Activated CD8-positive, alpha-beta T cell treated with anti-CD3 and anti-CD28 coated beads, Interleukin-2, amount 10 ng/mL, durations not matched to agents 7 days and 5 days (primary cell): ENCODE measurements at regions not wholly inside any gene's neighbourhood (a gene's known extent, or its start where the extent isn't known, plus 50 kb on each side); places are given as distances from the start of the nearest gene placed in this dataset.

Experiments
- ATAC-seq: fragments of 150-1000 bp; cut with Tn5 transposase; one replicate; pipeline ENCODE4 v1.10.0; 2021; ENCODE audit warnings: moderate library complexity
- CTCF ChIA-PET: fragments of 350-600 bp; sonication (Branson Sonifier 250); formaldehyde crosslinking; loops from one replicate; lab custom pipeline; 2021; ENCODE audit warnings: antibody characterized with exemption; lab: Charles Lee
- POLR2A ChIA-PET: fragments of 350-600 bp; sonication (Branson Sonifier 250); formaldehyde crosslinking; loops from one replicate; lab custom pipeline; 2021; ENCODE audit warnings: antibody characterized with exemption; lab: Charles Lee
- DNase-seq: peaks from one replicate; pipeline ENCODE4 v3.0.0-alpha.2; 2020
- H3K27ac Mint-ChIP-seq: one replicate; pipeline ENCODE4 v1.8.0; 2021; ENCODE audit warnings: mild to moderate bottlenecking, mixed read lengths
- H3K27me3 Mint-ChIP-seq: one replicate; pipeline ENCODE4 v1.8.0; 2021; ENCODE audit warnings: low read depth, mixed read lengths
- H3K36me3 Mint-ChIP-seq: one replicate; pipeline ENCODE4 v1.8.0; 2021; ENCODE audit warnings: low read depth, mixed read lengths
- H3K4me1 Mint-ChIP-seq: one replicate; pipeline ENCODE4 v1.8.0; 2021; ENCODE audit warnings: low read depth, mixed read lengths
- H3K4me3 Mint-ChIP-seq: one replicate; pipeline ENCODE4 v1.8.0; 2021; ENCODE audit warnings: mild to moderate bottlenecking, mixed read lengths
- H3K9me3 Mint-ChIP-seq: one replicate; pipeline ENCODE4 v1.8.0; 2022; ENCODE audit warnings: mixed read lengths; ENCODE audit not compliant: insufficient read depth

GRCh38 chr12:34526946-34527345 is 504.6 kb downstream of the ALG10 start:
- peaks cover 29% of the 10 kb centered on the region for H3K9me3 Mint-ChIP-seq
- ChIA-PET POLR2A (no interaction called here), CTCF (no interaction called here)
- no peaks in the 10 kb centered on the region for H3K4me1 Mint-ChIP-seq
- H3K27ac Mint-ChIP-seq: no peak overlapping the region
- ATAC-seq (no peak), DNase-seq (no peak)
- H3K4me3 Mint-ChIP-seq: no peak overlapping the region
- no peaks in the 10 kb centered on the region for H3K36me3 Mint-ChIP-seq
- H3K27me3 Mint-ChIP-seq: no peaks in the 10 kb centered on the region

- Mint-ChIP-seq H3K36me3 (no peaks in the 10 kb centered on the region), H3K4me3 (no peak overlapping the region), H3K27ac (no peak overlapping the region), H3K4me1 (no peaks in the 10 kb centered on the region), H3K27me3 (no peaks in the 10 kb centered on the region), H3K9me3 (peaks cover 53% of the 10 kb centered on the region)
- DNase-seq (no peak), ATAC-seq (no peak)
- CTCF ChIA-PET: no interaction called here
- POLR2A ChIA-PET: no interaction called here
Observed at GRCh38 chr12:34547276-34547675, 525.0 kb downstream of the ALG10 start.

- Mint-ChIP-seq H3K27me3 (no peaks in the 10 kb centered on the region), H3K4me3 (no peak overlapping the region), H3K27ac (no peak overlapping the region), H3K9me3 (peaks cover 34% of the 10 kb centered on the region), H3K4me1 (no peaks in the 10 kb centered on the region), H3K36me3 (no peaks in the 10 kb centered on the region)
- ChIA-PET CTCF (no interaction called here), POLR2A (no interaction called here)
- ATAC-seq (no peak), DNase-seq (no peak)
Observed at GRCh38 chr12:34591966-34592365, 569.7 kb downstream of the ALG10 start.

- ATAC-seq: no peak
- Mint-ChIP-seq H3K27ac (no peak overlapping the region), H3K4me3 (no peak overlapping the region), H3K27me3 (no peaks in the 10 kb centered on the region), H3K9me3 (peaks cover 48% of the 10 kb centered on the region), H3K4me1 (no peaks in the 10 kb centered on the region), H3K36me3 (no peaks in the 10 kb centered on the region)
- DNase-seq: no peak
- POLR2A ChIA-PET: no interaction called here
- CTCF ChIA-PET: no interaction called here
Observed at GRCh38 chr12:34595749-34596733, 573.7 kb downstream of the ALG10 start.

GRCh38 chr12:34597548-34598351 is 575.5 kb downstream of the ALG10 start:
- Mint-ChIP-seq H3K4me1 (no peaks in the 10 kb centered on the region), H3K4me3 (no peak overlapping the region), H3K36me3 (no peaks in the 10 kb centered on the region), H3K27me3 (no peaks in the 10 kb centered on the region), H3K27ac (no peak overlapping the region), H3K9me3 (peaks cover 45% of the 10 kb centered on the region)
- ChIA-PET CTCF (no interaction called here), POLR2A (no interaction called here)
- ATAC-seq (no peak), DNase-seq (no peak)

GRCh38 chr12:34598352-34598827 is 576.1 kb downstream of the ALG10 start:
- H3K36me3 Mint-ChIP-seq: no peaks in the 10 kb centered on the region
- H3K27me3 Mint-ChIP-seq: no peaks in the 10 kb centered on the region
- H3K9me3 Mint-ChIP-seq: peaks cover 43% of the 10 kb centered on the region
- POLR2A ChIA-PET: no interaction called here
- H3K4me3 Mint-ChIP-seq: no peak overlapping the region
- CTCF ChIA-PET: no interaction called here
- no peak overlapping the region for H3K27ac Mint-ChIP-seq
- no peaks in the 10 kb centered on the region for H3K4me1 Mint-ChIP-seq
- ATAC-seq (no peak), DNase-seq (no peak)

- H3K9me3 Mint-ChIP-seq: peaks cover 38% of the 10 kb centered on the region
- H3K4me3 Mint-ChIP-seq: no peak overlapping the region
- DNase-seq (no peak), ATAC-seq (no peak)
- H3K27me3 Mint-ChIP-seq: no peaks in the 10 kb centered on the region
- H3K4me1 Mint-ChIP-seq: no peaks in the 10 kb centered on the region
- H3K27ac Mint-ChIP-seq: no peak overlapping the region
- POLR2A ChIA-PET: no interaction called here
- CTCF ChIA-PET: no interaction called here
- no peaks in the 10 kb centered on the region for H3K36me3 Mint-ChIP-seq
Observed at GRCh38 chr12:34598851-34599529, 576.7 kb downstream of the ALG10 start.

GRCh38 chr12:34599530-34600513 is 577.5 kb downstream of the ALG10 start:
- no peaks in the 10 kb centered on the region for H3K36me3 Mint-ChIP-seq
- no peaks in the 10 kb centered on the region for H3K4me1 Mint-ChIP-seq
- no peak overlapping the region for H3K27ac Mint-ChIP-seq
- CTCF ChIA-PET: no interaction called here
- H3K4me3 Mint-ChIP-seq: no peak overlapping the region
- POLR2A ChIA-PET: no interaction called here
- H3K9me3 Mint-ChIP-seq: peaks cover 44% of the 10 kb centered on the region
- DNase-seq (no peak), ATAC-seq (no peak)
- no peaks in the 10 kb centered on the region for H3K27me3 Mint-ChIP-seq

GRCh38 chr12:34600592-34601462 is 578.5 kb downstream of the ALG10 start:
- Mint-ChIP-seq H3K27ac (no peak overlapping the region), H3K4me3 (no peak overlapping the region), H3K36me3 (no peaks in the 10 kb centered on the region), H3K9me3 (peaks cover 40% of the 10 kb centered on the region), H3K4me1 (no peaks in the 10 kb centered on the region), H3K27me3 (no peaks in the 10 kb centered on the region)
- ATAC-seq (no peak), DNase-seq (no peak)
- CTCF ChIA-PET: no interaction called here
- POLR2A ChIA-PET: no interaction called here

- H3K4me1 Mint-ChIP-seq: no peaks in the 10 kb centered on the region
- H3K27ac Mint-ChIP-seq: no peak overlapping the region
- H3K27me3 Mint-ChIP-seq: no peaks in the 10 kb centered on the region
- ChIA-PET POLR2A (no interaction called here), CTCF (no interaction called here)
- H3K36me3 Mint-ChIP-seq: no peaks in the 10 kb centered on the region
- H3K4me3 Mint-ChIP-seq: no peak overlapping the region
- DNase-seq: no peak
- peaks cover 46% of the 10 kb centered on the region for H3K9me3 Mint-ChIP-seq
- ATAC-seq: no peak
Observed at GRCh38 chr12:34601689-34602088, 579.4 kb downstream of the ALG10 start.
